H9 (cell line): ENCODE measurements at regions not wholly inside any gene's neighbourhood (a gene's known extent, or its start where the extent isn't known, plus 50 kb on each side); places are given as distances from the start of the nearest gene placed in this dataset.

Experiments used
- DNase-seq: peaks from one replicate; pipeline ENCODE4 v3.0.0-alpha.2; 2017
- H2AFZ ChIP-seq: one replicate; pipeline ENCODE4 v1.6.1; 2013; ENCODE audit warnings: mild to moderate bottlenecking, low read length, control low read depth, moderate library complexity
- H2AK5ac ChIP-seq: 2 replicates; pipeline ENCODE4 v1.6.1; 2013; ENCODE audit warnings: low read length, control low read depth, mixed read lengths; ENCODE audit not compliant: insufficient read length
- H2BK120ac ChIP-seq: one replicate; pipeline ENCODE4 v1.6.1; 2013; ENCODE audit warnings: low read depth, mild to moderate bottlenecking, low read length, control low read depth, inconsistent platforms; ENCODE audit not compliant: poor library complexity, severe bottlenecking
- H2BK12ac ChIP-seq: 2 replicates; pipeline ENCODE4 v1.6.1; 2013; ENCODE audit warnings: low read length, control low read depth, mixed read lengths, low read depth; ENCODE audit not compliant: insufficient read length
- H2BK15ac ChIP-seq: 2 replicates; pipeline ENCODE4 v1.6.1; 2013; ENCODE audit warnings: low read depth, low read length, control low read depth
- H2BK20ac ChIP-seq: one replicate; pipeline ENCODE4 v1.6.1; 2013; ENCODE audit warnings: low read depth, mild to moderate bottlenecking, low read length, control low read depth, inconsistent platforms; ENCODE audit not compliant: poor library complexity, severe bottlenecking
- H2BK5ac ChIP-seq: 2 replicates; pipeline ENCODE4 v1.6.1; 2013; ENCODE audit warnings: low read length, control low read depth, mixed read lengths; ENCODE audit not compliant: insufficient read length
- H3K14ac ChIP-seq: 2 replicates; pipeline ENCODE4 v1.6.1; 2013; ENCODE audit warnings: low read length, control low read depth; ENCODE audit not compliant: insufficient read depth
- H3K18ac ChIP-seq: 2 replicates; pipeline ENCODE4 v1.6.1; 2013; ENCODE audit warnings: low read depth, mild to moderate bottlenecking, mixed read lengths, low read length, control low read depth; ENCODE audit not compliant: insufficient read length
- H3K23ac ChIP-seq: 2 replicates; pipeline ENCODE4 v1.6.1; 2013; ENCODE audit warnings: low read length, control low read depth, mixed read lengths, low read depth; ENCODE audit not compliant: insufficient read length
- H3K23me2 ChIP-seq: 2 replicates; pipeline ENCODE4 v1.6.1; 2013; ENCODE audit warnings: low read depth, mild to moderate bottlenecking, mixed read lengths, low read length, control low read depth; ENCODE audit not compliant: insufficient read length, poor library complexity, severe bottlenecking
- H3K27ac ChIP-seq: 2 replicates; pipeline ENCODE4 v1.5.1; 2013; ENCODE audit warnings: low read length, control low read depth, mixed read lengths, low read depth; ENCODE audit not compliant: insufficient read length
- H3K27me3 ChIP-seq: 2 replicates; pipeline ENCODE4 v1.6.1; 2013; ENCODE audit warnings: low read length, control low read depth, inconsistent platforms; ENCODE audit not compliant: insufficient read depth
- H3K4ac ChIP-seq: 2 replicates; pipeline ENCODE4 v1.6.1; 2013; ENCODE audit warnings: low read depth, mild to moderate bottlenecking, control low read depth, inconsistent platforms, low read length, moderate library complexity
- H3K4me1 ChIP-seq: 2 replicates; pipeline ENCODE4 v1.6.1; 2013; ENCODE audit warnings: low read length, control low read depth, inconsistent platforms; ENCODE audit not compliant: insufficient read depth
- H3K4me2 ChIP-seq: 2 replicates; pipeline ENCODE4 v1.6.1; 2013; ENCODE audit warnings: low read length, control low read depth, mixed read lengths; ENCODE audit not compliant: insufficient read length, insufficient read depth
- H3K56ac ChIP-seq: 2 replicates; pipeline ENCODE4 v1.6.1; 2013; ENCODE audit warnings: low read depth, mild to moderate bottlenecking, mixed read lengths, low read length, control low read depth; ENCODE audit not compliant: insufficient read length
- H3K79me1 ChIP-seq: 2 replicates; pipeline ENCODE4 v1.6.1; 2013; ENCODE audit warnings: low read depth, mild to moderate bottlenecking, moderate library complexity, low read length, control low read depth, inconsistent platforms; ENCODE audit not compliant: insufficient read depth, poor library complexity, severe bottlenecking
- H3K79me2 ChIP-seq: 2 replicates; pipeline ENCODE4 v1.6.1; 2013; ENCODE audit warnings: low read length, control low read depth, inconsistent platforms; ENCODE audit not compliant: insufficient read depth
- H3K9ac ChIP-seq: 2 replicates; pipeline ENCODE4 v1.6.1; 2013; ENCODE audit warnings: low read length, control low read depth, mixed read lengths; ENCODE audit not compliant: insufficient read length; ENCODE audit errors: extremely low read depth
- H3K9me3 ChIP-seq: one replicate; pipeline ENCODE4 v1.6.1; 2013; ENCODE audit warnings: low read depth, low read length, inconsistent platforms; ENCODE audit not compliant: control insufficient read depth
- H3T11ph ChIP-seq: one replicate; pipeline ENCODE4 v1.6.1; 2013; ENCODE audit warnings: mild to moderate bottlenecking, low read length, control low read depth, inconsistent platforms
- H4K20me1 ChIP-seq: one replicate; pipeline ENCODE4 v1.6.1; 2013; ENCODE audit not compliant: control insufficient read depth, insufficient read length, insufficient read depth
- H4K5ac ChIP-seq: 2 replicates; pipeline ENCODE4 v1.6.1; 2013; ENCODE audit warnings: low read depth, mild to moderate bottlenecking, mixed read lengths, low read length, control low read depth; ENCODE audit not compliant: insufficient read length
- H4K8ac ChIP-seq: replicated peaks from 2 replicates; pipeline ENCODE4 v1.6.1; 2013; ENCODE audit warnings: low read length, control low read depth, mixed read lengths, low read depth; ENCODE audit not compliant: insufficient read length
- H4K91ac ChIP-seq: 2 replicates; pipeline ENCODE4 v1.6.1; 2013; ENCODE audit warnings: low read depth, mild to moderate bottlenecking, moderate library complexity, mixed read lengths, low read length, control low read depth; ENCODE audit not compliant: insufficient read length
- H3K27ac Mint-ChIP-seq, 3 experiments: 2 replicates in 2 of 3; 3 replicates in 1 of 3; pipeline ENCODE4 v1.8.0; 2020 to 2021; ENCODE audit warnings: mixed read lengths in 3 of 3, mild to moderate bottlenecking in 1 of 3, moderate library complexity in 1 of 3
- H3K27me3 Mint-ChIP-seq: 2 replicates; pipeline ENCODE4 v1.8.0; 2021; ENCODE audit warnings: low read depth, mild to moderate bottlenecking, moderate library complexity, mixed read lengths
- H3K36me3 Mint-ChIP-seq, 3 experiments: 2 replicates in 2 of 3; 3 replicates in 1 of 3; pipeline ENCODE4 v1.8.0; 2020 to 2021; ENCODE audit warnings: low read depth in 3 of 3, mixed read lengths in 3 of 3; ENCODE audit not compliant: insufficient read depth in 1 of 3
- H3K4me1 Mint-ChIP-seq, 2 experiments: 2 replicates each; pipeline ENCODE4 v1.8.0; 2020; ENCODE audit warnings: mixed read lengths in 2 of 2
- H3K4me3 Mint-ChIP-seq, 2 experiments: 2 replicates in 1 of 2; 3 replicates in 1 of 2; pipeline ENCODE4 v1.8.0; 2020 to 2021; ENCODE audit warnings: mild to moderate bottlenecking in 2 of 2, mixed read lengths in 2 of 2, moderate library complexity in 1 of 2
- H3K9me3 Mint-ChIP-seq, 2 experiments: 2 replicates in 1 of 2; 3 replicates in 1 of 2; pipeline ENCODE4 v1.8.0; 2020; ENCODE audit warnings: mild to moderate bottlenecking in 2 of 2, mixed read lengths in 2 of 2, moderate library complexity in 1 of 2
- CTCF ChIP-seq: fragments of 200-600 bp; sonication (generic); conservative IDR thresholded peaks from 3 replicates; pipeline ENCODE4 v1.8.0; 2021; ENCODE audit warnings: antibody characterized with exemption, mild to moderate bottlenecking
- WGBS: extraction: QIAGEN DNeasy Blood & Tissue Kit; methylation state at CpG from one replicate; pipeline ENCODE4 v1.1.7; 2013; ENCODE audit warnings: missing lambda C conversion rate, low lambda C conversion rate, mixed read lengths; ENCODE audit not compliant: insufficient read length; ENCODE audit errors: extremely low coverage; 5-methylcytosine and 5-hydroxymethylcytosine counted together

DNA sequence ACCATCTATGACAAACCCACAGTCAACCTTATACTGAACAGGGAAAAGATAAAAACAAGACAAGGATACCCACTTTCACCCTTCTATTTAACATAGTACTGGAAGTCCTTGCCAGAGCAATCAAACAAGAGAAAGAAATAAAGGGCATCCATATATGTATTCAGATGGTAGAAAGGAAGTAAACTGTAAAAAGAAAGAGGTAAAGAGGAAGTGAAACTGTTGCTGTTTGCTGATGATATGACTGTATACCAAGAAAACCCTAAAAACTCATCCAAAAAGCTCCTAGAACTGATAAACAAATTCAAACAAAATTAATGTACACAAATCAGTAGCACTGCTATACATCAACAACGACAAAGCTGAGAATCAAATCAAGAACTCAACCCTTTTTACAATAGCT is 538.7 kb upstream of the PABPC4L start:
- Histone ChIP-seq H3K4me2 (no peak overlapping the region), H3K79me1 (no peaks in the 10 kb centered on the region), H3K79me2 (no peaks in the 10 kb centered on the region), H3K56ac (no peak overlapping the region), H4K91ac (no peak overlapping the region), H3K27ac (no peak overlapping the region), H3K23ac (no peak overlapping the region), H2BK12ac (no peak overlapping the region), H3K18ac (no peak overlapping the region), H3K14ac (no peak overlapping the region), H2BK5ac (no peak overlapping the region), H3K9ac (no peak overlapping the region), H3K4ac (no peak overlapping the region), H2AK5ac (no peak overlapping the region), H3K4me1 (no peaks in the 10 kb centered on the region), H3K23me2 (no peaks in the 10 kb centered on the region), H3T11ph (no peak overlapping the region), H2BK120ac (no peak overlapping the region), H4K5ac (no peak overlapping the region), H3K27me3 (no peaks in the 10 kb centered on the region), H4K20me1 (no peaks in the 10 kb centered on the region), H2BK15ac (no peak overlapping the region), H4K8ac (no peak overlapping the region), H3K9me3 (no peaks in the 10 kb centered on the region), H2BK20ac (no peak overlapping the region), H2AFZ (no peak overlapping the region)
- TF ChIP-seq CTCF, result no peak
- peaks cover 4% of the 10 kb centered on the region in 2 experiments; a peak in 1 of 4 replicates for H3K4me1 Mint-ChIP-seq
- peaks cover 0 to 18% (median 14%) of the 10 kb centered on the region in 3 experiments; a peak in 5 of 7 replicates for H3K36me3 Mint-ChIP-seq
- no CpG with 5 or more reads among the region's 1 CpG for WGBS
- no peaks in the 10 kb centered on the region; the same call in none of the 2 replicates for H3K27me3 Mint-ChIP-seq
- H3K9me3 Mint-ChIP-seq, result peaks cover 5% of the 10 kb centered on the region in 2 experiments; a peak in 3 of 5 replicates
- no peak overlapping the region for H3K4me3 Mint-ChIP-seq
- no peak for DNase-seq
- H3K27ac Mint-ChIP-seq, result no peak overlapping the region
